HG03196 (cell line): ENCODE measurements at regions not wholly inside any gene's neighbourhood (a gene's known extent, or its start where the extent isn't known, plus 50 kb on each side); places are given as distances from the start of the nearest gene placed in this dataset.
"Not testable (repeated sequence)": the region's sequence is repeated elsewhere in the genome, so short reads cannot be mapped to it uniquely, and the experiment has no call there.

Experiments used
- ATAC-seq: cut with Tn5 transposase; IDR thresholded peaks from one replicate; pipeline ENCODE4 v1.9.1; 2021; ENCODE audit not compliant: unreplicated experiment

- no peak for ATAC-seq
Measured at GRCh38 chr17:33680472-33680871, 387.4 kb upstream of the ASIC2 start.

- ATAC-seq = no peak
Measured at GRCh38 chr17:33682599-33682998, 389.5 kb upstream of the ASIC2 start.

DNA sequence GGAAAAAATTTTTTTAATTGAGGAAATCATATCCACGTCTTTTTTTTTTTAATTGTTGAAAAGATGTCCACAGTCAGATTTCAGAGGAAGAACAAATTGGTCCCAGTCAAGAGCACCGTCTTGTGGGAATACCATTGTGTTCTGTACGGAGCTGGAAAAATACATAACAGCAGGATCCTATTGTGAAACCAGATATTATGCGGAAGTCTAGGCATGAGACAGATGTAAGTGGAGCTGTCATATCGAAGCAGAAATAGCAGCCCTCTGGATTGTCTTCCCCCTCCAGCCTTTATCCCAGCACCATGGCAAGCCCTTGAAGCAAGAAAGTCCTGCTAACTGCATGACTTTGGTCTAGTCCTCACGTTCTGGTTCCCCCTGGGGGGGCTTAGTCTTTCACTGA lies 391.6 kb upstream of the ASIC2 start:
- no peak for ATAC-seq

- ATAC-seq = no peak
Measured at GRCh38 chr17:33686171-33686570, 393.1 kb upstream of the ASIC2 start.

DNA sequence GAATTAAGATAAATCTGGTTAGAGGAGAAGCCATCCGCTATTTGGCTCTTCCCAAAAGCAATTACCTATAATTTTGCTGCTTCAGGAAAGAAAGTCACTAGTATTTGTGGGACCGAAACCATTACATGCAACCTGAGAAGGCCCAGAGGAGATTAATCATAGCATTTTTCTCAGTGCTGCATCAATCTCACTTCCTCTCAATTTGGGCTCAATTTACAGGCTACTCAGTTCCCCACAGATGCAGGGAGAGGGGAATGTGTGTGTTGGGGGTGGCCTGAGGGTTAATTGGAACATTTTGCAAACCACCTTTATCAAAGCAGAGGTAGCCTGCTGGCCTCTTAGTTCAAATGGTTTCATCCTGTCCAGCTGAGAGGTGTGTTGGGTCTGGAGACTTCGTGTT lies 394.7 kb upstream of the ASIC2 start:
- ATAC-seq = no peak

DNA sequence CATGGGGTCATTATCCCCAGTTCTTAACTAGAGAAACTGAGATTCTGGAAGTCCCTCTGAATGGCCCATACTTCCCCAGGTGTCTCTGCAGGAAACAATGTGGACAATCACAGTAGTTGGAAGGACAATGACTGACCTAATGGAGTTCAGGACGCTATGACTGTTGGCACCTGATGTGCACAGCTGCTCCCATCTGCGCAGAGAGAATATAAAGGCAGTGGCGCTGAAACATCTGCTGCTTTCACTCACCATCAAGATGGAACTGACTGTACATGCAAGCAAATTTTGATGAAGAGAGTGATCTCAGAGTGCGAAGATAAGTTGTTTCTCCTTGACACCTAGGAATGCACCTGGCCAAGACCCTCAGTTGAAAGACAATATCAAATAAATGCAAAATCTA lies 395.7 kb upstream of the ASIC2 start:
- ATAC-seq = no peak

GRCh38 chr17:33689725-33690124 lies 396.6 kb upstream of the ASIC2 start:
- no peak for ATAC-seq

DNA sequence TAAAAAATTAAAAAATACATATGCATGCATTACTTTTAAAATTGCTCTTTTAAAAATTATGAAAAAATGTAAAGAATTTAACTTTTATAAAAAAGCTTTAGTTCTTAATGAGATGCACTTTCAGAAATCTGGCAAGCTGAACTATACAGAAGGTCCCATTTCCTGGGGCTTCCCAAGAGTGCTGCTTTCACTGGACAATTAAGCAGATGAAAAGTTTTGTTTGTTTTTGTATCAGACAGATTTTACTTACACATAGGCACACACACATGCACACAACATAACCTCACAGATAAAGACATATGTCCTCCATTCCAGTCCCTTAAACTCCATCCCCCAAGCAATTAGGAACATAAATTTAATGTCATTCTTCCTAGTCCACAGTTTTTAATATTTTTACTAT lies 402.3 kb upstream of the ASIC2 start:
- no peak for ATAC-seq

DNA sequence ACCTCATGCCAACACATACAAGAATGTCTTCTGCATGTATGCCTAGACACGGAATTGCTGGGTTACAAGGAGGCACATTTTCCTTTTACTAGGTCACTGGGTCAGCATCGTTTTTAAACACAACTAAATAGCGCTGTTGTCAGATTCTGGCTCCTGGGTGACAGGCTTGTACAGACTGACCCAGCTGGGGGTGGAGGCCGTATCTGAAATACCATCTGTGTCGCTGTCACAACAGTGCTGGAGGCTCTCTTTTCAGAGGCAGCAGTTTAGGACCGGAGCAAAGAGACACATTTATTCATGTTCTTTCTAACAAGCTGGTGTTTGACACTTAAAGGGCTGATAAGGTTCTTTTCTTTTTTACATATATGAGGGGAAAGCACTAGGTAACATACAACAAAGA lies 403.0 kb upstream of the ASIC2 start:
- no peak for ATAC-seq

GRCh38 chr17:33697557-33697956 lies 404.5 kb upstream of the ASIC2 start:
- ATAC-seq = no peak

DNA sequence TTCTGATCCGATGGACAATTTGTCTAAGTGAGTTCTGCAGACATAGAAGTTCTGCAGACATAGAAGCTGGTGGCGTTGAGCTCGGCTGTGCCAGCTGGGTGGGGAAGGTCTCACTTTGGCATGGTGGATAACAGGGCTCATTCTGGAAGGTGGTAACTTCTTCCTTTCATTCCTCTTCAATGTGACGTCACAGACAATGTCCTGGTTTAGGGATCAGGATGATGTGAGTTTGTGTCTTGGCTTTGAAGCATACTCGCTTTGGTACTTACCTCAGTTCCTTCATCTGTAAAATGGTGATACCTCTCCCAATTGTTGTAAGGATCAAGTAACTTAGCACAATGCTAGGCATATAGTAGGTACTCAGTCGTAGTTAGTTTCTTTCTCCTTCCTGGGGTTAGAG lies 408.8 kb upstream of the ASIC2 start:
- no peak for ATAC-seq

DNA sequence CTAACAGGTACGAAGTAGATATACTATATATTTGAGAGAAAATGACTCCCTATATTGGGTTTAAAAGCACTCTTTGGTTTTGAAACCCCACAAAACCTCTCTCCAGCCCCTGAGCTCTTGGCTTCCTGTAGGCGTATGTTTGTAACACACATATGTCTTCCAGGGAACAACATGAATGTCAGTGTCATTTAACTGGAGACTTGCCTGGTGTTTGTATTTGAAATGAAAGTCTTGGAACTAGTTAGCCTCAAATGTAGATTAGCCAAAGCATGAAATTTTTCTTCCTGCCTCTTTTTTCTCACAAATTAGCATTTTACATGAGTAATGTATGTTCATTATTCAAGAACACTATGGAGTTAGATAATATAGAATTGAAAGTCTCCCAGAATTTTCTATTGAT lies 411.8 kb upstream of the ASIC2 start:
- no peak for ATAC-seq

GRCh38 chr17:33709881-33710280 lies 416.8 kb upstream of the ASIC2 start:
- no peak for ATAC-seq

GRCh38 chr17:33712120-33712519 lies 419.0 kb upstream of the ASIC2 start:
- no peak for ATAC-seq

DNA sequence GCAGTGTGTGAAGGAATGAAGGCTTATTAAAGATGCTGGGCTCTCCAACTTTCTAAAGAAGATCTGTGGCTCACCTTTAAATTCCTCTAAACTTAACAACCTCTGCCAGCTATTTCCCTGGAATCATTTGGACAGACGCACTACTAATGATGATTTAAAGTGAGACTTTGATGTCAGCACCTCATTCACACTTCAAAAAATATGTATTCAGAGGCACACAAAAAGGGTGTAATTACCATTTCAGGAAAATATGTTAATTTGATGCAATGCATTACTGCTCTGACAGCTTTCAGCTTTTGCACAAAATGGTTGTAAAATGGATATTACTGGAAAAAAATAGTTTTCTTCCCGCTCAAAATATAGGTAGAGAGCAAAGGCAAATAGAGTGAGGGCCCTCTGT lies 423.9 kb upstream of the ASIC2 start:
- ATAC-seq = no peak

- ATAC-seq = not testable (repeated sequence)
Measured at GRCh38 chr17:33723736-33724135, 430.6 kb upstream of the ASIC2 start.

- no peak for ATAC-seq
Measured at GRCh38 chr17:33725675-33726271, 432.7 kb upstream of the ASIC2 start.

GRCh38 chr17:33730131-33730530 lies 437.0 kb upstream of the ASIC2 start:
- no peak for ATAC-seq

DNA sequence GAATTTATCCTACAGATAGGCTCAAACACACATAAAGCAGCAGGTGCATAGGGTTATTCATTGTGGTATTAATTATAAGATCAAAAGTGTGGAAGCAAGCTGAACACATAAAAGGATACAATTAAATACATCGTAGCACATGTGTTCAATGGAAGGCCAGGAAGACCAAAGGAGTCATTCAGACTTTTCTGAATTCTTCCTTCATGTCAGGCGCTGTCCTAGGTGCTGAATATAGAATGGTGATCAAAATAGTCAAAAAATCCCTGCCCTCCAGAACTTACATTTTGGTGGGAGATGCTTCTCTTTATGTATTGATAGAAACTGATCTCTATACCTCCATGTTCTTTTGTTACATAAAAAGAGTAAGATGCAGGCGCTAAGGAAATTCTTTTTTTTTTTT lies 439.0 kb upstream of the ASIC2 start:
- ATAC-seq = no peak

GRCh38 chr17:33739714-33740113 lies 446.6 kb upstream of the ASIC2 start:
- no peak for ATAC-seq

DNA sequence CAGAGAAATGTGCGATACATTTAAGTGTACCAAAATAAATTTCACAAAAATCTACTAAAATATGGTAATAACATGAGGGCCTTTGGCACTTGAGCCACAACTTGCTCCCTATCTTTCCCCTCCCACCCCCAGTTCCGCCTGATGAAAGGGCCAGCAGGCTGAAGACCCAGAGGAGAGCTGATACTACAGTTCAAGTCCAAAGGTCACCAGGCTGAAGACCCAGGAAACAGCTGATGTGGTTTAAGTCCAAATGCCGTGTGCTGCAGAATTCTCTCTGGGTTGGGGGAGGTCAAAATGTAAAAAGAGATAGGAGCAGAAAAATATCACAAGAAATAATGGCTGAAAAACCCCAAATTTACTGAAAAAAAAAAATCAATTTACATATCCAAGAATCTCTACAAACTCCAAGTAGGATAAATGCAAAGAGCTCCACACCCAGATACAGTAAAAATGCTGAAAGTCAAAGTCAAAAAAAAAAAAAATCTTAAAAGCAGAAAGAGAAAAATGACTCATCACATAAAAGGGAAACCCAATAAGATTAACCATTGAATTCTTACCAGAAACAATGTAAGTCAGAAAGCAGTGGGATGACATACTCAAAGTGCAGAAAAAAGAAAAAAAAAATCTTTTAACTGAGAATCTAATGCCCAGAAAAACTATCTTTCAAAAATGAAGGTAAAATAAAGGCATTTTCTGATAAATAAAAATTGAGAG lies 452.1 kb upstream of the ASIC2 start:
- ATAC-seq = no peak

- ATAC-seq = no peak
Measured at GRCh38 chr17:33749171-33749570, 456.1 kb upstream of the ASIC2 start.
